Caco-2 (cell line): ENCODE measurements at regions not wholly inside any gene's neighbourhood (a gene's known extent, or its start where the extent isn't known, plus 50 kb on each side); places are given as distances from the start of the nearest gene placed in this dataset.

ENCODE experiments used
- BruUV-seq: library from RNA; stranded (reverse); fragments of 400-500 nt; replicated peaks from 2 replicates; lab custom pipeline; 2021; lab: Mats Ljungman, UMichigan
- CTCF ChIA-PET: fragments of 300-600 bp; sonication (Branson Sonifier 250); formaldehyde crosslinking; loops from one replicate; lab custom pipeline; 2022; ENCODE audit warnings: antibody characterized with exemption; lab: Charles Lee
- POLR2A ChIA-PET: fragments of 300-600 bp; sonication (Branson Sonifier 250); formaldehyde crosslinking; loops from one replicate; lab custom pipeline; 2022; ENCODE audit warnings: antibody characterized with exemption; lab: Charles Lee
- DNase-seq, 2 experiments: peaks; one replicate each; pipeline versions ENCODE4 v3.0.0 to v3.0.0-alpha.2; 2020 to 2022
- H3K27me3 ChIP-seq: replicated peaks from 2 replicates; pipeline ENCODE4 v1.6.0; 2011; ENCODE audit warnings: low read length; ENCODE audit not compliant: control insufficient read depth, insufficient read depth
- H3K36me3 ChIP-seq: 2 replicates; pipeline ENCODE4 v1.5.1; 2011; ENCODE audit warnings: low read length; ENCODE audit not compliant: control insufficient read depth, insufficient read depth
- H3K4me1 ChIP-seq: fragments of 250-450 bp; sonication (Bioruptor Pico); 2 replicates; pipeline ENCODE4 v1.5.1; 2020; ENCODE audit warnings: mild to moderate bottlenecking
- H3K4me3 ChIP-seq: 2 replicates; pipeline ENCODE4 v1.5.1; 2011; ENCODE audit warnings: low read depth, mild to moderate bottlenecking, control low read depth, low read length
- H3K9me3 ChIP-seq: fragments of 250-450 bp; sonication (Bioruptor Pico); 2 replicates; pipeline ENCODE4 v1.5.1; 2020; ENCODE audit warnings: mild to moderate bottlenecking, moderate library complexity
- H3K27ac Mint-ChIP-seq: one replicate; pipeline ENCODE4 v1.8.0; 2022; ENCODE audit warnings: mixed read lengths; ENCODE audit not compliant: unreplicated experiment
- H3K27me3 Mint-ChIP-seq: one replicate; pipeline ENCODE4 v1.8.0; 2022; ENCODE audit warnings: mixed read lengths; ENCODE audit not compliant: insufficient read depth, unreplicated experiment
- H3K36me3 Mint-ChIP-seq: one replicate; pipeline ENCODE4 v1.8.0; 2022; ENCODE audit warnings: mild to moderate bottlenecking, mixed read lengths; ENCODE audit not compliant: insufficient read depth, unreplicated experiment
- H3K4me1 Mint-ChIP-seq: one replicate; pipeline ENCODE4 v1.8.0; 2022; ENCODE audit warnings: low read depth, mixed read lengths; ENCODE audit not compliant: unreplicated experiment
- H3K4me3 Mint-ChIP-seq: one replicate; pipeline ENCODE4 v1.8.0; 2022; ENCODE audit warnings: mild to moderate bottlenecking, moderate library complexity, mixed read lengths; ENCODE audit not compliant: unreplicated experiment
- H3K9me3 Mint-ChIP-seq: one replicate; pipeline ENCODE4 v1.8.0; 2022; ENCODE audit warnings: mixed read lengths; ENCODE audit not compliant: unreplicated experiment
- intact Hi-C: fragments of 100-400 bp; cut with micrococcal nuclease; formaldehyde crosslinking; loops from one replicate; pipeline ENCODE4 v1.10.0; 2022; ENCODE audit not compliant: unreplicated experiment
- TF ChIP-seq, protein P1 (sequence below), 2 experiments: fragments of 200-600 bp in 1 of 2; IDR thresholded peaks; 1 replicate in 1 of 2; 2 replicates in 1 of 2; pipeline versions ENCODE4 v1.5.1 to v1.8.0; 2011 to 2022; ENCODE audit warnings: antibody characterized with exemption in 1 of 2, control low read depth in 1 of 2, inconsistent platforms in 1 of 2, low read depth in 1 of 2, low read length in 1 of 2, mild to moderate bottlenecking in 1 of 2, moderate library complexity in 1 of 2; ENCODE audit not compliant: insufficient read depth in 1 of 2, severe bottlenecking in 1 of 2, unreplicated experiment in 1 of 2

DNA sequence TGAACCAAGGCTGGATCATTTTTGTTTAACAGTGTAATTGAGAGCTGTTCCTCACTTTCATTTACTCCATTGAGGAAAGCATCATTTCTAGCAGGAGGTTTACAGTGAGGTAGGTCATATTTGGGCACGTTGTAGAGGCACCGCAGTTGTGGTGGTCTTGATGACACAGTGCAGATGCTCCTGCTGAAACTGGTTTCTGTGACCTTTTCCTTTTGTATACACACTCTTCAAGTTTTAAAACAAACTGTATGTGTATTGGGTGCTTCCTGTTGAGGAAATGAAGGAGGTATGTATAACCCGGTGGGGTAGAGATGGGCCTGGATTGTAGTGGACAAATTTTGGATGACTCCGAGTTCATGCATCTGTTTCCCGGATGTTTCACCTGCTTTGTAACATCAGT, 456.3 kb upstream of the RGS6 start:
- Histone ChIP-seq H3K27me3 (no peaks in the 10 kb centered on the region), H3K36me3 (no peaks in the 10 kb centered on the region), H3K4me3 (no peak overlapping the region), H3K9me3 (no peaks in the 10 kb centered on the region), H3K4me1 (peaks cover 4% of the 10 kb centered on the region; the same call in 1 of the 2 replicates)
- no peak overlapping the region for H3K4me3 Mint-ChIP-seq
- H3K4me1 Mint-ChIP-seq = peaks cover 6% of the 10 kb centered on the region
- TF ChIP-seq, protein P1, sequence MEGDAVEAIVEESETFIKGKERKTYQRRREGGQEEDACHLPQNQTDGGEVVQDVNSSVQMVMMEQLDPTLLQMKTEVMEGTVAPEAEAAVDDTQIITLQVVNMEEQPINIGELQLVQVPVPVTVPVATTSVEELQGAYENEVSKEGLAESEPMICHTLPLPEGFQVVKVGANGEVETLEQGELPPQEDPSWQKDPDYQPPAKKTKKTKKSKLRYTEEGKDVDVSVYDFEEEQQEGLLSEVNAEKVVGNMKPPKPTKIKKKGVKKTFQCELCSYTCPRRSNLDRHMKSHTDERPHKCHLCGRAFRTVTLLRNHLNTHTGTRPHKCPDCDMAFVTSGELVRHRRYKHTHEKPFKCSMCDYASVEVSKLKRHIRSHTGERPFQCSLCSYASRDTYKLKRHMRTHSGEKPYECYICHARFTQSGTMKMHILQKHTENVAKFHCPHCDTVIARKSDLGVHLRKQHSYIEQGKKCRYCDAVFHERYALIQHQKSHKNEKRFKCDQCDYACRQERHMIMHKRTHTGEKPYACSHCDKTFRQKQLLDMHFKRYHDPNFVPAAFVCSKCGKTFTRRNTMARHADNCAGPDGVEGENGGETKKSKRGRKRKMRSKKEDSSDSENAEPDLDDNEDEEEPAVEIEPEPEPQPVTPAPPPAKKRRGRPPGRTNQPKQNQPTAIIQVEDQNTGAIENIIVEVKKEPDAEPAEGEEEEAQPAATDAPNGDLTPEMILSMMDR (IDR thresholded peaks at IDR 0.05; ENCODE audit: insufficient read depth in 1 of 2, low read depth in 1 of 2, low read length in 1 of 2, severe bottlenecking in 1 of 2, unreplicated experiment in 1 of 2) = no peak
- ChIA-PET CTCF (no interaction called here), POLR2A (no interaction called here)
- H3K27ac Mint-ChIP-seq = no peak overlapping the region
- H3K36me3 Mint-ChIP-seq = peaks cover 6% of the 10 kb centered on the region
- BruUV-seq = no TSS peak
- intact Hi-C loops = no loop called here
- no peaks in the 10 kb centered on the region for H3K27me3 Mint-ChIP-seq
- no peak for DNase-seq
- H3K9me3 Mint-ChIP-seq = no peaks in the 10 kb centered on the region

- DNase-seq = no peak
- Mint-ChIP-seq H3K27me3 (no peaks in the 10 kb centered on the region), H3K27ac (no peak overlapping the region), H3K9me3 (no peaks in the 10 kb centered on the region), H3K36me3 (peaks cover under 1% of the 10 kb centered on the region), H3K4me1 (peaks cover 1% of the 10 kb centered on the region), H3K4me3 (no peak overlapping the region)
- intact Hi-C loops = no loop called here
- ChIA-PET POLR2A (no interaction called here), CTCF (no interaction called here)
- no peaks in the 10 kb centered on the region for H3K36me3 ChIP-seq
- no peaks in the 10 kb centered on the region for H3K27me3 ChIP-seq
- TF ChIP-seq, protein P1 (IDR thresholded peaks at IDR 0.05; ENCODE audit: insufficient read depth in 1 of 2, low read depth in 1 of 2, low read length in 1 of 2, severe bottlenecking in 1 of 2, unreplicated experiment in 1 of 2) = no peak
- no peaks in the 10 kb centered on the region for H3K9me3 ChIP-seq
- H3K4me1 ChIP-seq = no peaks in the 10 kb centered on the region
- H3K4me3 ChIP-seq = no peak overlapping the region
- BruUV-seq = no TSS peak
These were observed 453.7 kb upstream of the RGS6 start for GRCh38 chr14:71478542-71478941.

DNA sequence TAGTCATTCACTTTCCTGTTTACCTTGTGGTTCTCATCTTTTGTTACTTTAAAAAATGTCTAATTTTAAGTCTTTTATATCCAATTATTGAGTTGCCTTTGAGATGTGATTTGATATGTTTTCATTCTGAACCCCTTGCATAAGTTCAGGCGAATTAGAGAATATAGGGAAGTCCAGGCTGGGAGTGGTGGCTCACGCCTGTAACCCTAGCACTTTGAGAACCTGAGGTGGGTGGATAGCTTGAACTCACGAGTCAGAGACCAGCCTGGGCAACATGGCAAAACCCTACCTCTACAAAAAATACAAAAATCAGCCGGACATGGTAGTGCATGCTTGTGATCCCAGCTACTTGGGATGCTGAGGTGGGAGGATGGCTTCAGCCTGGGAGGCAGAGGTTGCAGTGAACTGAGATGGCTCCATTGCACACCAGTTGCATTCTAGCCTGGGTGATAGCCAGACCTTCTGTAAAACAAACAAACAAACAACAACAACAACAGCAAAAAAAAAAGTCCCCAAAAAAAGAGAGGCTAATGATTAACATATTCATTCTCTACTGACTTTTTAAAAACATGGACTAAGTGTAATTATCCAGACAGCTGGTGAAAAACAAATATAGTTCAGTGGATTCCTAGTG, 451.1 kb upstream of the RGS6 start:
- BruUV-seq = no TSS peak
- H3K4me3 ChIP-seq = no peak overlapping the region
- H3K36me3 ChIP-seq = no peaks in the 10 kb centered on the region; the same call in 1 of the 2 replicates
- intact Hi-C loops = no loop called here
- DNase-seq = no peak
- Mint-ChIP-seq H3K4me3 (no peak overlapping the region), H3K9me3 (no peaks in the 10 kb centered on the region), H3K4me1 (peaks cover 6% of the 10 kb centered on the region), H3K27ac (no peak overlapping the region), H3K36me3 (peaks cover 5% of the 10 kb centered on the region), H3K27me3 (no peaks in the 10 kb centered on the region)
- TF ChIP-seq, protein P1 (IDR thresholded peaks at IDR 0.05; ENCODE audit: insufficient read depth in 1 of 2, low read depth in 1 of 2, low read length in 1 of 2, severe bottlenecking in 1 of 2, unreplicated experiment in 1 of 2) = no peak
- no peaks in the 10 kb centered on the region for H3K27me3 ChIP-seq
- H3K9me3 ChIP-seq = no peaks in the 10 kb centered on the region
- H3K4me1 ChIP-seq = no peaks in the 10 kb centered on the region
- POLR2A ChIA-PET = no interaction called here
- CTCF ChIA-PET = no interaction called here
